ENCODE measurements at regions not wholly inside any gene's neighbourhood (a gene's known extent, or its start where the extent isn't known, plus 50 kb on each side); places are given as distances from the start of the nearest gene placed in this dataset.

- Histone ChIP-seq H3K4me3 (no peak overlapping the region), H3K4me1 (no peaks in the 10 kb centered on the region), H3K27me3 (no peaks in the 10 kb centered on the region), H3K27ac (no peak overlapping the region), H3K36me3 (no peaks in the 10 kb centered on the region), H3K9me3 (no peaks in the 10 kb centered on the region)
- no peak for DNase-seq (ENCODE audit: low spot score in 2 of 2)
- intact Hi-C loops (cut with DNase I) = no loop called here
- no peak for TF ChIP-seq CTCF (IDR thresholded peaks at IDR 0.05)
Observed at GRCh38 chr13:47837104-47837880, 163.8 kb downstream of the SUCLA2 start.

GRCh38 chr13:47835470-47836228, 165.4 kb downstream of the SUCLA2 start:
- H3K27me3 ChIP-seq = no peaks in the 10 kb centered on the region
- no peak overlapping the region for H3K4me3 ChIP-seq
- no peaks in the 10 kb centered on the region for H3K4me1 ChIP-seq
- no peaks in the 10 kb centered on the region for H3K9me3 ChIP-seq
- intact Hi-C loops (cut with DNase I) = no loop called here
- DNase-seq (ENCODE audit: low spot score in 2 of 2) = no peak
- no peak for TF ChIP-seq CTCF (IDR thresholded peaks at IDR 0.05)
- no peak overlapping the region for H3K27ac ChIP-seq
- H3K36me3 ChIP-seq = no peaks in the 10 kb centered on the region

- no peak for DNase-seq (ENCODE audit: low spot score in 2 of 2)
- no peak for TF ChIP-seq CTCF (IDR thresholded peaks at IDR 0.05)
- H3K27ac ChIP-seq = no peak overlapping the region
- no peaks in the 10 kb centered on the region for H3K9me3 ChIP-seq
- no peak overlapping the region for H3K4me3 ChIP-seq
- intact Hi-C loops (cut with DNase I) = no loop called here
- H3K27me3 ChIP-seq = no peaks in the 10 kb centered on the region
- H3K36me3 ChIP-seq = no peaks in the 10 kb centered on the region
- H3K4me1 ChIP-seq = no peaks in the 10 kb centered on the region
Observed at GRCh38 chr13:47832458-47832972, 168.6 kb downstream of the SUCLA2 start.

- no peak overlapping the region for H3K27ac ChIP-seq
- no peak for DNase-seq (ENCODE audit: low spot score in 2 of 2)
- H3K9me3 ChIP-seq = no peaks in the 10 kb centered on the region
- H3K36me3 ChIP-seq = no peaks in the 10 kb centered on the region
- no peaks in the 10 kb centered on the region for H3K4me1 ChIP-seq
- intact Hi-C loops (cut with DNase I) = no loop called here
- no peaks in the 10 kb centered on the region for H3K27me3 ChIP-seq
- no peak for TF ChIP-seq CTCF (IDR thresholded peaks at IDR 0.05)
- H3K4me3 ChIP-seq = no peak overlapping the region
Observed at GRCh38 chr13:47831265-47831664, 169.8 kb downstream of the SUCLA2 start.

- no peak for DNase-seq (ENCODE audit: low spot score in 2 of 2)
- TF ChIP-seq CTCF (IDR thresholded peaks at IDR 0.05) = no peak
Observed at GRCh38 chr13:47829690-47830089, 171.4 kb downstream of the SUCLA2 start.

More at GRCh38 chr13:47829690-47830089, 171.4 kb downstream of the SUCLA2 start:
- H3K27me3 ChIP-seq = no peaks in the 10 kb centered on the region
- no peaks in the 10 kb centered on the region for H3K4me1 ChIP-seq
- no peaks in the 10 kb centered on the region for H3K36me3 ChIP-seq
- H3K27ac ChIP-seq = no peak overlapping the region
- intact Hi-C loops (cut with DNase I) = no loop called here
- H3K9me3 ChIP-seq = no peaks in the 10 kb centered on the region
- H3K4me3 ChIP-seq = no peak overlapping the region
